ENCODE measurements at regions not wholly inside any gene's neighbourhood (a gene's known extent, or its start where the extent isn't known, plus 50 kb on each side); places are given as distances from the start of the nearest gene placed in this dataset.

- Histone ChIP-seq H3K36me3 (no peaks in the 10 kb centered on the region), H3K27me3 (no peaks in the 10 kb centered on the region), H3K9me3 (no peaks in the 10 kb centered on the region), H3K4me1 (ENCODE audit: control insufficient read depth in 1 of 2, insufficient read depth in 1 of 2, low read depth in 1 of 2, low read length in 1 of 2) (no peaks in the 10 kb centered on the region), H3K27ac (no peak overlapping the region), H3K4me3 (ENCODE audit: low read depth in 1 of 2, low read length in 1 of 2) (no peak overlapping the region)
- no peak for TF ChIP-seq CTCF (IDR thresholded peaks at IDR 0.05)
Measured at GRCh38 chr3:106813742-106814141, 563.5 kb upstream of the CCDC54 start.

- no peaks in the 10 kb centered on the region for H3K9me3 ChIP-seq
- no peak overlapping the region for H3K4me3 ChIP-seq (ENCODE audit: low read depth in 1 of 2, low read length in 1 of 2)
- no peaks in the 10 kb centered on the region for H3K36me3 ChIP-seq
- TF ChIP-seq CTCF (IDR thresholded peaks at IDR 0.05) = no peak
- no peaks in the 10 kb centered on the region for H3K27me3 ChIP-seq
- no peaks in the 10 kb centered on the region for H3K4me1 ChIP-seq (ENCODE audit: control insufficient read depth in 1 of 2, insufficient read depth in 1 of 2, low read depth in 1 of 2, low read length in 1 of 2)
- no peak overlapping the region for H3K27ac ChIP-seq
Measured at GRCh38 chr3:106814231-106814630, 563.0 kb upstream of the CCDC54 start.

- H3K27me3 ChIP-seq = no peaks in the 10 kb centered on the region
- no peak overlapping the region for H3K4me3 ChIP-seq (ENCODE audit: low read depth in 1 of 2, low read length in 1 of 2)
- H3K4me1 ChIP-seq (ENCODE audit: control insufficient read depth in 1 of 2, insufficient read depth in 1 of 2, low read depth in 1 of 2, low read length in 1 of 2) = no peaks in the 10 kb centered on the region
- no peaks in the 10 kb centered on the region for H3K9me3 ChIP-seq
- no peak overlapping the region for H3K27ac ChIP-seq
- TF ChIP-seq CTCF (IDR thresholded peaks at IDR 0.05) = no peak
- H3K36me3 ChIP-seq = no peaks in the 10 kb centered on the region
Measured at GRCh38 chr3:106816838-106817237, 560.4 kb upstream of the CCDC54 start.

GRCh38 chr3:106817706-106818105 lies 559.5 kb upstream of the CCDC54 start:
- TF ChIP-seq CTCF (IDR thresholded peaks at IDR 0.05) = no peak
- Histone ChIP-seq H3K4me3 (ENCODE audit: low read depth in 1 of 2, low read length in 1 of 2) (no peak overlapping the region), H3K27ac (no peak overlapping the region), H3K27me3 (no peaks in the 10 kb centered on the region), H3K4me1 (ENCODE audit: control insufficient read depth in 1 of 2, insufficient read depth in 1 of 2, low read depth in 1 of 2, low read length in 1 of 2) (no peaks in the 10 kb centered on the region), H3K9me3 (no peaks in the 10 kb centered on the region), H3K36me3 (no peaks in the 10 kb centered on the region)

GRCh38 chr3:106819440-106819839 lies 557.8 kb upstream of the CCDC54 start:
- H3K4me3 ChIP-seq (ENCODE audit: low read depth in 1 of 2, low read length in 1 of 2) = no peak overlapping the region
- no peak for TF ChIP-seq CTCF (IDR thresholded peaks at IDR 0.05)

More at GRCh38 chr3:106819440-106819839, 557.8 kb upstream of the CCDC54 start:
- H3K27me3 ChIP-seq = no peaks in the 10 kb centered on the region
- H3K4me1 ChIP-seq (ENCODE audit: control insufficient read depth in 1 of 2, insufficient read depth in 1 of 2, low read depth in 1 of 2, low read length in 1 of 2) = no peaks in the 10 kb centered on the region
- H3K27ac ChIP-seq = no peak overlapping the region
- no peaks in the 10 kb centered on the region for H3K9me3 ChIP-seq
- H3K36me3 ChIP-seq = no peaks in the 10 kb centered on the region

Measured in neutrophil (primary cell).